ENCODE measurements at regions not wholly inside any gene's neighbourhood (a gene's known extent, or its start where the extent isn't known, plus 50 kb on each side); places are given as distances from the start of the nearest gene placed in this dataset.
"Not testable (repeated sequence)": the region's sequence is repeated elsewhere in the genome, so short reads cannot be mapped to it uniquely, and the experiment has no call there.

- TF ChIP-seq, protein P1, sequence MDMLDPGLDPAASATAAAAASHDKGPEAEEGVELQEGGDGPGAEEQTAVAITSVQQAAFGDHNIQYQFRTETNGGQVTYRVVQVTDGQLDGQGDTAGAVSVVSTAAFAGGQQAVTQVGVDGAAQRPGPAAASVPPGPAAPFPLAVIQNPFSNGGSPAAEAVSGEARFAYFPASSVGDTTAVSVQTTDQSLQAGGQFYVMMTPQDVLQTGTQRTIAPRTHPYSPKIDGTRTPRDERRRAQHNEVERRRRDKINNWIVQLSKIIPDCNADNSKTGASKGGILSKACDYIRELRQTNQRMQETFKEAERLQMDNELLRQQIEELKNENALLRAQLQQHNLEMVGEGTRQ (IDR thresholded peaks at IDR 0.05): no peak
- TF ChIP-seq FOSL2 (IDR thresholded peaks at IDR 0.05): peak; percentile 78
- peak; percentile 87 for TF ChIP-seq FOSL2 (CRISPR knock-in tag; IDR thresholded peaks at IDR 0.05)
- no peak for TF ChIP-seq CBX8 (IDR thresholded peaks at IDR 0.05)
- TF ChIP-seq MAFK (IDR thresholded peaks at IDR 0.05; ENCODE audit: partially characterized antibody): no peak
- no peak for TF ChIP-seq TP53 (CRISPR knock-in tag; IDR thresholded peaks at IDR 0.05)
- peak in 1 of 2 experiments; percentile 41; a peak in 2 of 5 replicates for TF ChIP-seq EP300 (IDR thresholded peaks at IDR 0.05)
- TF ChIP-seq ATOH8 (CRISPR knock-in tag; IDR thresholded peaks at IDR 0.05; ENCODE audit: low read depth): no peak
- peak; percentile 22 to 24; a peak in 2 of 5 replicates for TF ChIP-seq RAD21 (conservative IDR thresholded peaks at IDR 0.05 in 1 of 2, IDR thresholded peaks at IDR 0.05 in 1 of 2)
- no peak for TF ChIP-seq SMC3 (IDR thresholded peaks at IDR 0.05)
- no peak for TF ChIP-seq ESRRA (IDR thresholded peaks at IDR 0.05; ENCODE audit: borderline replicate concordance, low read length)
- TF ChIP-seq ELK1 (IDR thresholded peaks at IDR 0.05; ENCODE audit: low read depth, low read length): no peak
- no peak for TF ChIP-seq RFX5 (IDR thresholded peaks at IDR 0.05)
- TF ChIP-seq FOSB (CRISPR knock-in tag; IDR thresholded peaks at IDR 0.05): no peak
- TF ChIP-seq HEYL (CRISPR knock-in tag; IDR thresholded peaks at IDR 0.05): no peak
- 0 out of 2 replicates have a peak, but pooled peaks have one; percentile 20 for TF ChIP-seq JUNB (IDR thresholded peaks at IDR 0.05)
These were observed 278.6 kb upstream of the DIPK2B start (continued) for GRCh38 chrX:45479196-45479834.

- no peak overlapping the region for H3K27ac ChIP-seq
- ChIA-PET POLR2A (no interaction called here), CTCF (no interaction called here)
- peaks cover under 1% of the 10 kb centered on the region; the same call in 1 of the 3 replicates for H3K4me1 ChIP-seq
- H3K4me2 ChIP-seq: no peak overlapping the region
- no peak overlapping the region for H3K4me3 ChIP-seq
- TF ChIP-seq HDAC2 (IDR thresholded peaks at IDR 0.05): no peak
- TF ChIP-seq BHLHE40 (IDR thresholded peaks at IDR 0.05; ENCODE audit: low read depth, low read length): no peak
- TF ChIP-seq ZSCAN20 (CRISPR knock-in tag; IDR thresholded peaks at IDR 0.05): no peak
- no peak for TF ChIP-seq TFCP2L1 (CRISPR knock-in tag; IDR thresholded peaks at IDR 0.05)
- ATAC-seq: no peak
- H3K9me3 ChIP-seq: peaks cover 53% of the 10 kb centered on the region
- DNase-seq (ENCODE audit: low read depth in 1 of 2, low spot score in 1 of 2): no peak
- 88% methylated on average over 1 of the region's 1 CpG for WGBS (ENCODE audit: missing lambda C conversion rate)
- no peak for FAIRE-seq
These were observed 272.3 kb upstream of the DIPK2B start for GRCh38 chrX:45472968-45473367.

GRCh38 chrX:45467537-45467936 is 266.9 kb upstream of the DIPK2B start:
- DNase-seq (ENCODE audit: low read depth in 1 of 2, low spot score in 1 of 2); H3K4me1 ChIP-seq; H3K4me3 ChIP-seq; H3K4me2 ChIP-seq; POLR2A ChIA-PET; H3K27ac ChIP-seq; ATAC-seq; FAIRE-seq: not testable (repeated sequence)
- CTCF ChIA-PET: interaction anchor here (0.6 kb wide), 1 partner anchor 69 kb away, joined by 3 read pairs; no protein-coding TSS in a partner anchor
- WGBS (ENCODE audit: missing lambda C conversion rate): 95% methylated on average over 6 of the region's 6 CpGs
- H3K9me3 ChIP-seq: peaks cover 24% of the 10 kb centered on the region

DNA sequence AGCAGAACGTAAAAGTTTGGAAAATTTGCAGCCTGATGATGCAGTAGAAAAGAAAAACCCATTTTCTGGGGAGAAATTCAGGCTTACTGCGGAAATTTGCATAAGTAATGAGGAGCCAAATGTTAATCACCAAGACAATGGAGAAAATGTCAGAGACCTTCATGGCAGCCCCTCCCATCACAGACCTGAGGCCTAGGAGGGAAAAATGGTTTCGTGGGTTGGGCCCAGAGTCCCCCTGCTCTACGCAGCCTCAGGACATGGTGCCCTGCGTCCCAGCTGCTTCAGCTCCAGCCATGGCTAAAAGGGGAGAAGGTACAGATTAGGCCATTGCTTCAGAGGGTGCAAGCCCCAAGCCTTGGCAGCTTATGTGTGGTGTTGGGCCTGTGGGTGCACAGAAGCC is 255.1 kb upstream of the DIPK2B start:
- ATAC-seq; DNase-seq (ENCODE audit: low read depth in 1 of 2, low spot score in 1 of 2); H3K4me3 ChIP-seq; FAIRE-seq; POLR2A ChIA-PET; H3K27ac ChIP-seq; H3K9me3 ChIP-seq; H3K4me2 ChIP-seq; CTCF ChIA-PET; H3K4me1 ChIP-seq: not testable (repeated sequence)
- 93% methylated on average over 5 of the region's 5 CpGs for WGBS (ENCODE audit: missing lambda C conversion rate)
